ENCODE measurements at regions not wholly inside any gene's neighbourhood (a gene's known extent, or its start where the extent isn't known, plus 50 kb on each side); places are given as distances from the start of the nearest gene placed in this dataset.

- no peaks in the 10 kb centered on the region for H3K36me3 ChIP-seq (ENCODE audit: control insufficient read depth in 5 of 5, insufficient read depth in 5 of 5, low read length in 5 of 5)
- H3K4me3 ChIP-seq (ENCODE audit: low read depth in 1 of 5, low read length in 5 of 5): no peak overlapping the region
- H3K27me3 ChIP-seq (ENCODE audit: control insufficient read depth in 5 of 5, insufficient read depth in 4 of 5, low read length in 5 of 5): no peaks in the 10 kb centered on the region
- H3K9ac ChIP-seq (ENCODE audit: low read length in 5 of 5): no peak overlapping the region
- no peaks in the 10 kb centered on the region for H3K9me3 ChIP-seq (ENCODE audit: control insufficient read depth in 5 of 5, low read length in 5 of 5)
- H3K27ac ChIP-seq (ENCODE audit: low read depth, low read length): no peak overlapping the region
- no peaks in the 10 kb centered on the region for H3K4me1 ChIP-seq (ENCODE audit: control insufficient read depth in 5 of 5, insufficient read depth in 5 of 5, low read length in 5 of 5)
Observed at GRCh38 chr3:166304584-166304983, 467.4 kb upstream of the BCHE start.

DNA sequence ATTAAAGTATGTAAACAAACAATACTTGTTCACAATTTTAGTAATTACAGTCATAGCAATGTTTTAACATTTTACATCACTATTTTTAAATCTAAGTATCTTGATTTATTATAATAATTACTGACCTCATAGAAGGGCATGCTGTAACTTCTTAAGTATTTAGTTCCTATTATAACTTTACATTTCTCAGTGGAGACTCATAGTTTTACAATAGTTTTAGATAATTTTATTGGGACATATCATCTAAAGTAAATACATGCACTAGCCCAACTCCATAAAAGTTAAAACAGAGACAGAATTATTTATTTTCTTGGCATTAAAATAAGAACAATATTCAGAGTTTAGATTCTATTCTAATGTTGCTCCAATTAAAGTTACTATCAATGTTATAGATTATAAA is 466.5 kb upstream of the BCHE start:
- Histone ChIP-seq H3K9ac (ENCODE audit: low read length in 5 of 5) (no peak overlapping the region), H3K9me3 (ENCODE audit: control insufficient read depth in 5 of 5, low read length in 5 of 5) (no peaks in the 10 kb centered on the region), H3K36me3 (ENCODE audit: control insufficient read depth in 5 of 5, insufficient read depth in 5 of 5, low read length in 5 of 5) (no peaks in the 10 kb centered on the region), H3K4me3 (ENCODE audit: low read depth in 1 of 5, low read length in 5 of 5) (no peak overlapping the region), H3K27ac (ENCODE audit: low read depth, low read length) (no peak overlapping the region), H3K4me1 (ENCODE audit: control insufficient read depth in 5 of 5, insufficient read depth in 5 of 5, low read length in 5 of 5) (no peaks in the 10 kb centered on the region), H3K27me3 (ENCODE audit: control insufficient read depth in 5 of 5, insufficient read depth in 4 of 5, low read length in 5 of 5) (no peaks in the 10 kb centered on the region)

- H3K36me3 ChIP-seq (ENCODE audit: control insufficient read depth in 5 of 5, insufficient read depth in 5 of 5, low read length in 5 of 5): no peaks in the 10 kb centered on the region
- no peak overlapping the region for H3K4me3 ChIP-seq (ENCODE audit: low read depth in 1 of 5, low read length in 5 of 5)
- H3K27me3 ChIP-seq (ENCODE audit: control insufficient read depth in 5 of 5, insufficient read depth in 4 of 5, low read length in 5 of 5): no peaks in the 10 kb centered on the region
- H3K4me1 ChIP-seq (ENCODE audit: control insufficient read depth in 5 of 5, insufficient read depth in 5 of 5, low read length in 5 of 5): peaks cover 0 to 3% (median 0%) of the 10 kb centered on the region in 5 donors
- H3K9ac ChIP-seq (ENCODE audit: low read length in 5 of 5): no peak overlapping the region
- no peaks in the 10 kb centered on the region for H3K9me3 ChIP-seq (ENCODE audit: control insufficient read depth in 5 of 5, low read length in 5 of 5)
- H3K27ac ChIP-seq (ENCODE audit: low read depth, low read length): no peak overlapping the region
Observed at GRCh38 chr3:166302331-166302730, 465.1 kb upstream of the BCHE start.

- H3K36me3 ChIP-seq (ENCODE audit: control insufficient read depth in 5 of 5, insufficient read depth in 5 of 5, low read length in 5 of 5): no peaks in the 10 kb centered on the region
- no peak overlapping the region for H3K27ac ChIP-seq (ENCODE audit: low read depth, low read length)
- no peak overlapping the region for H3K9ac ChIP-seq (ENCODE audit: low read length in 5 of 5)
- H3K27me3 ChIP-seq (ENCODE audit: control insufficient read depth in 5 of 5, insufficient read depth in 4 of 5, low read length in 5 of 5): no peaks in the 10 kb centered on the region
- no peaks in the 10 kb centered on the region for H3K9me3 ChIP-seq (ENCODE audit: control insufficient read depth in 5 of 5, low read length in 5 of 5)
- H3K4me3 ChIP-seq (ENCODE audit: low read depth in 1 of 5, low read length in 5 of 5): no peak overlapping the region
- peaks cover 0 to 3% (median 0%) of the 10 kb centered on the region in 5 donors for H3K4me1 ChIP-seq (ENCODE audit: control insufficient read depth in 5 of 5, insufficient read depth in 5 of 5, low read length in 5 of 5)
Observed at GRCh38 chr3:166296179-166296783, 459.1 kb upstream of the BCHE start.

DNA sequence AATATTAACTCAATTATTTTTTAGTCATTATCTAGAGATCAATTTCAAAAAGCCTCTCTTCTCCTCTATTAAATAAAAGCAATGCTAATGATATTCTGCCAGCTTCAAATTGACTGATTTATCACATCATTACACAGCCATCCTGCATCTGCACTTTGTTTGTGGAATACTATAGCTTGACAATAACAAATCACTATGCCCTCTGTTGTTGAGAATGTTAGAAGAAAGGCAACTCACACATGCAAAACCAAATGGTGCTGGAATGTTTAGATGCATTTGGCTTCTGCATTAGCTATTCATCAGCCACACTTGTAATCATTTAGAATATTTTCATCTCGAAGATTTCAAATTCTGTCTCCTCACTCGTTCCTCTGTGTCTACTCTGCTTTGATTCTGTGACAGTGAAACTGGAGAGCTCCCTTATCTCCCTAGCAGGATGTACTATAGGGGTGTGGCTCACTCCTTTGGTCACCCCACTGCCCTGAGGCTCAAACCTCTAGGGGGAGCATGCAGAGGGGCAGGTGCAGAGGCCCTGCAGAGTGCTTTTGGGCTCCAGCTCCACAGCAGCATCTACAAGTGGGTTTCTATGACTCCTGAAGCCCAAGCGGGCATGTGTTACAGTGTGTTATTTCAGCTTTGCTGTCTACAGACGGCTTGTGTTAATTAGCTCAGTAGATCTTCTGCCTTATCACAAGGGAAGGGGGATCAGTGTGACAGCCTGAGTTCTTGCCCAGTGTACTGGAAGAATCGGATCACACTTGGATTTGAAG is 454.1 kb upstream of the BCHE start:
- no peaks in the 10 kb centered on the region for H3K9me3 ChIP-seq (ENCODE audit: control insufficient read depth in 5 of 5, low read length in 5 of 5)
- no peaks in the 10 kb centered on the region for H3K4me1 ChIP-seq (ENCODE audit: control insufficient read depth in 5 of 5, insufficient read depth in 5 of 5, low read length in 5 of 5)
- no peak overlapping the region for H3K9ac ChIP-seq (ENCODE audit: low read length in 5 of 5)

GRCh38 chr3:166285001-166285400 is 447.8 kb upstream of the BCHE start:
- Histone ChIP-seq H3K27me3 (ENCODE audit: control insufficient read depth in 5 of 5, insufficient read depth in 4 of 5, low read length in 5 of 5) (no peaks in the 10 kb centered on the region), H3K9ac (ENCODE audit: low read length in 5 of 5) (no peak overlapping the region), H3K36me3 (ENCODE audit: control insufficient read depth in 5 of 5, insufficient read depth in 5 of 5, low read length in 5 of 5) (no peaks in the 10 kb centered on the region), H3K4me1 (ENCODE audit: control insufficient read depth in 5 of 5, insufficient read depth in 5 of 5, low read length in 5 of 5) (no peaks in the 10 kb centered on the region), H3K4me3 (ENCODE audit: low read depth in 1 of 5, low read length in 5 of 5) (no peak overlapping the region), H3K9me3 (ENCODE audit: control insufficient read depth in 5 of 5, low read length in 5 of 5) (no peaks in the 10 kb centered on the region), H3K27ac (ENCODE audit: low read depth, low read length) (no peak overlapping the region)

More for the DNA sequence above, 454.1 kb upstream of the BCHE start:
- no peaks in the 10 kb centered on the region for H3K27me3 ChIP-seq (ENCODE audit: control insufficient read depth in 5 of 5, insufficient read depth in 4 of 5, low read length in 5 of 5)
- no peak overlapping the region for H3K27ac ChIP-seq (ENCODE audit: low read depth, low read length)
- no peak overlapping the region for H3K4me3 ChIP-seq (ENCODE audit: low read depth in 1 of 5, low read length in 5 of 5)
- H3K36me3 ChIP-seq (ENCODE audit: control insufficient read depth in 5 of 5, insufficient read depth in 5 of 5, low read length in 5 of 5): no peaks in the 10 kb centered on the region

DNA sequence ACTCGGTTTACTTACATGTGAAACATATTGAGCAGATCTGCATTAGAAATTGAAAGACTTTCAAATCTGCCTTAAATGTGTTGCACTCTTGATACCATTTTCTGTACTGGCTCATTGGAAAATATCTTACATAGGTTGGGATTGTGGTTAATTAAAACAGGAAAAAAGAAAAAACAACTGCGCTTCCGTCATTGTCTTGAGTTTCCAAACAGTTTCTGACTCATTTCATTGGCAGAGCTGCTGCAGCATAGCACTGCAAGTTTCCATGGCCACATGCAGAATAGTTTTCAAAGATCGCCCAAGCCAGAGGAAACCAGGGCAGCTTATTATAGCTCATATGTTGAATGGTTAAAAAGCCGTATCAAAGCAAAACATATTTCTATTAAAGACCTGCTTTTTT is 446.6 kb upstream of the BCHE start:
- no peaks in the 10 kb centered on the region for H3K4me1 ChIP-seq (ENCODE audit: control insufficient read depth in 5 of 5, insufficient read depth in 5 of 5, low read length in 5 of 5)
- H3K9me3 ChIP-seq (ENCODE audit: control insufficient read depth in 5 of 5, low read length in 5 of 5): no peaks in the 10 kb centered on the region
- no peak overlapping the region for H3K9ac ChIP-seq (ENCODE audit: low read length in 5 of 5)
- H3K4me3 ChIP-seq (ENCODE audit: low read depth in 1 of 5, low read length in 5 of 5): no peak overlapping the region
- no peaks in the 10 kb centered on the region for H3K27me3 ChIP-seq (ENCODE audit: control insufficient read depth in 5 of 5, insufficient read depth in 4 of 5, low read length in 5 of 5)
- H3K27ac ChIP-seq (ENCODE audit: low read depth, low read length): no peak overlapping the region
- no peaks in the 10 kb centered on the region for H3K36me3 ChIP-seq (ENCODE audit: control insufficient read depth in 5 of 5, insufficient read depth in 5 of 5, low read length in 5 of 5)

GRCh38 chr3:166282931-166283330 is 445.7 kb upstream of the BCHE start:
- Histone ChIP-seq H3K9me3 (ENCODE audit: control insufficient read depth in 5 of 5, low read length in 5 of 5) (no peaks in the 10 kb centered on the region), H3K27me3 (ENCODE audit: control insufficient read depth in 5 of 5, insufficient read depth in 4 of 5, low read length in 5 of 5) (no peaks in the 10 kb centered on the region), H3K9ac (ENCODE audit: low read length in 5 of 5) (no peak overlapping the region), H3K4me3 (ENCODE audit: low read depth in 1 of 5, low read length in 5 of 5) (no peak overlapping the region), H3K4me1 (ENCODE audit: control insufficient read depth in 5 of 5, insufficient read depth in 5 of 5, low read length in 5 of 5) (no peaks in the 10 kb centered on the region), H3K36me3 (ENCODE audit: control insufficient read depth in 5 of 5, insufficient read depth in 5 of 5, low read length in 5 of 5) (no peaks in the 10 kb centered on the region), H3K27ac (ENCODE audit: low read depth, low read length) (no peak overlapping the region)

DNA sequence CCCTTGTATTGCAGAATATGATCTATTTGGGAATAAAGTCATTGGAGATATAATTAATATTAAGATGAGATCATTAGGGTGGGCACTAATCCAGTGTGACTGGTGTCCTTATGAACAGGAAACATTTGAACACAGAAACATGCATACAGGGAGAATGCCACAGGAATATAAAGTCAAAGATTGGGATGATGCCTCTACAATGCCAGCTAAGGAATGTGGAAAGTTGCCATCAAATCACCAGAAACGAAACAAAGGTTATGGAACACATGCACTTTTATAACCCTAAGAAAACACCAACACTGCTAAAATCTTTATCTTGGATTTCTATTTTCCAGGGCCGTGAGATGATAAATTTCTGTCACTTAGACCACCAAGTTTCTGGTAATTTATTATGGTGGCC is 442.4 kb upstream of the BCHE start:
- H3K36me3 ChIP-seq (ENCODE audit: control insufficient read depth in 5 of 5, insufficient read depth in 5 of 5, low read length in 5 of 5): no peaks in the 10 kb centered on the region
- H3K27me3 ChIP-seq (ENCODE audit: control insufficient read depth in 5 of 5, insufficient read depth in 4 of 5, low read length in 5 of 5): no peaks in the 10 kb centered on the region
- no peaks in the 10 kb centered on the region for H3K4me1 ChIP-seq (ENCODE audit: control insufficient read depth in 5 of 5, insufficient read depth in 5 of 5, low read length in 5 of 5)
- no peak overlapping the region for H3K27ac ChIP-seq (ENCODE audit: low read depth, low read length)
- no peak overlapping the region for H3K9ac ChIP-seq (ENCODE audit: low read length in 5 of 5)
- H3K9me3 ChIP-seq (ENCODE audit: control insufficient read depth in 5 of 5, low read length in 5 of 5): no peaks in the 10 kb centered on the region
- H3K4me3 ChIP-seq (ENCODE audit: low read depth in 1 of 5, low read length in 5 of 5): no peak overlapping the region

GRCh38 chr3:166275024-166275390 is 437.8 kb upstream of the BCHE start:
- Histone ChIP-seq H3K9me3 (ENCODE audit: control insufficient read depth in 5 of 5, low read length in 5 of 5) (no peaks in the 10 kb centered on the region), H3K4me1 (ENCODE audit: control insufficient read depth in 5 of 5, insufficient read depth in 5 of 5, low read length in 5 of 5) (no peaks in the 10 kb centered on the region), H3K27ac (ENCODE audit: low read depth, low read length) (no peak overlapping the region), H3K36me3 (ENCODE audit: control insufficient read depth in 5 of 5, insufficient read depth in 5 of 5, low read length in 5 of 5) (no peaks in the 10 kb centered on the region), H3K9ac (ENCODE audit: low read length in 5 of 5) (no peak overlapping the region), H3K27me3 (ENCODE audit: control insufficient read depth in 5 of 5, insufficient read depth in 4 of 5, low read length in 5 of 5) (no peaks in the 10 kb centered on the region), H3K4me3 (ENCODE audit: low read depth in 1 of 5, low read length in 5 of 5) (no peak overlapping the region)
